Germinal center (tissue), 1 donor: ENCODE measurements at regions not wholly inside any gene's neighbourhood (a gene's known extent, or its start where the extent isn't known, plus 50 kb on each side); places are given as distances from the start of the nearest gene placed in this dataset.

ENCODE experiments used
- DNase-seq: peaks from one replicate; pipeline ENCODE4 v3.0.0; 2012; ENCODE audit warnings: mixed read lengths, low spot score

- no peak for DNase-seq
These were observed 50.1 kb upstream of the ASAP2 start for GRCh38 chr2:9156483-9156882.

- DNase-seq = no peak
These were observed 52.6 kb upstream of the ASAP2 start for GRCh38 chr2:9154061-9154460.

GRCh38 chr2:9153643-9153980, 53.0 kb upstream of the ASAP2 start:
- no peak for DNase-seq

- DNase-seq = no peak
These were observed 53.5 kb upstream of the ASAP2 start for GRCh38 chr2:9152975-9153642.

GRCh38 chr2:9150906-9151305, 55.7 kb upstream of the ASAP2 start:
- DNase-seq = no peak

- DNase-seq = no peak
These were observed 56.1 kb upstream of the ASAP2 start for GRCh38 chr2:9150568-9150900.

- no peak for DNase-seq
These were observed 56.7 kb upstream of the ASAP2 start for GRCh38 chr2:9149726-9150567.

- DNase-seq = no peak
These were observed 57.3 kb upstream of the ASAP2 start for GRCh38 chr2:9149388-9149660.

GRCh38 chr2:9146646-9147045, 60.0 kb upstream of the ASAP2 start:
- DNase-seq = no peak

- no peak for DNase-seq
These were observed 60.7 kb upstream of the ASAP2 start for GRCh38 chr2:9145752-9146430.

GRCh38 chr2:9145109-9145751, 61.4 kb upstream of the ASAP2 start:
- DNase-seq = no peak

- no peak for DNase-seq
These were observed 62.0 kb upstream of the ASAP2 start for GRCh38 chr2:9144617-9145016.

- DNase-seq = no peak
These were observed 62.6 kb upstream of the ASAP2 start for GRCh38 chr2:9144046-9144445.

- DNase-seq = no peak
These were observed 63.3 kb upstream of the ASAP2 start for GRCh38 chr2:9143264-9143815.

- DNase-seq = peak; percentile 81
These were observed 63.9 kb upstream of the ASAP2 start for GRCh38 chr2:9142551-9143263.

GRCh38 chr2:9141706-9142460, 64.7 kb upstream of the ASAP2 start:
- DNase-seq = no peak

- no peak for DNase-seq
These were observed 65.4 kb upstream of the ASAP2 start for GRCh38 chr2:9141091-9141667.

GRCh38 chr2:9140645-9141044, 66.0 kb upstream of the ASAP2 start:
- no peak for DNase-seq

- peak; percentile 65 for DNase-seq
These were observed 66.8 kb upstream of the ASAP2 start for GRCh38 chr2:9139491-9140443.
